SK-N-SH (cell line): ENCODE measurements at regions not wholly inside any gene's neighbourhood (a gene's known extent, or its start where the extent isn't known, plus 50 kb on each side); places are given as distances from the start of the nearest gene placed in this dataset.

ENCODE experiments used
- CTCF ChIA-PET: fragments of 300-600, 350-600 bp; formaldehyde crosslinking; extraction: SDS; loops from one replicate; lab custom pipeline; 2021; lab: Yijun Ruan, JAX
- POLR2A ChIA-PET: fragments of 350-600 bp; sonication (Branson Sonifier 250); formaldehyde crosslinking; extraction: SDS; loops from one replicate; lab custom pipeline; 2020; ENCODE audit warnings: antibody characterized with exemption, inconsistent platforms; lab: Yijun Ruan, JAX
- DNase-seq: peaks from one replicate; pipeline ENCODE4 v3.0.0; 2012
- H2AFZ ChIP-seq: fragments of 200-600 bp; sonication (generic); 2 replicates; pipeline ENCODE4 v1.8.1; 2016; ENCODE audit warnings: antibody characterized with exemption, mild to moderate bottlenecking, low read depth
- H3F3A ChIP-seq: fragments of 200-600 bp; sonication (generic); replicated peaks from 2 replicates; pipeline ENCODE3; 2016; ENCODE audit warnings: antibody characterized with exemption, mild to moderate bottlenecking; ENCODE audit not compliant: insufficient read depth
- H3K27ac ChIP-seq, 2 experiments: fragments of 200-500 bp in 1 of 2; fragments of 200-600 bp in 1 of 2; sonication (Bioruptor generic) in 1 of 2; sonication (generic), shearing (Covaris generic) in 1 of 2; 2 replicates each; pipeline versions ENCODE4 v1.5.1 to v1.6.1; 2014 to 2016; ENCODE audit warnings: low read depth in 2 of 2, inconsistent platforms in 1 of 2, low read length in 1 of 2, mild to moderate bottlenecking in 1 of 2, mixed read lengths in 1 of 2
- H3K27me3 ChIP-seq: fragments of 200-600 bp; sonication (generic), shearing (Covaris generic); 2 replicates; pipeline ENCODE4 v1.6.1; 2016; ENCODE audit warnings: mixed run types; ENCODE audit not compliant: insufficient read depth
- H3K36me3 ChIP-seq, 2 experiments: fragments of 200-500 bp in 1 of 2; fragments of 200-600 bp in 1 of 2; sonication (Bioruptor generic) in 1 of 2; sonication (generic) in 1 of 2; replicated peaks in 1 of 2; 2 replicates each; pipeline versions ENCODE3 to v1.5.1; 2014 to 2016; ENCODE audit warnings: low read length in 1 of 2, mild to moderate bottlenecking in 1 of 2; ENCODE audit not compliant: insufficient read depth in 2 of 2, control insufficient read depth in 1 of 2
- H3K4me1 ChIP-seq, 2 experiments: fragments of 200-500 bp in 1 of 2; fragments of 200-600 bp in 1 of 2; sonication (Bioruptor generic) in 1 of 2; sonication (generic), shearing (Covaris generic) in 1 of 2; 2 replicates each; pipeline versions ENCODE4 v1.5.1 to v1.6.1; 2014 to 2016; ENCODE audit warnings: low read depth in 1 of 2, low read length in 1 of 2, mixed run types in 1 of 2; ENCODE audit not compliant: insufficient read depth in 2 of 2, control insufficient read depth in 1 of 2
- H3K4me2 ChIP-seq: fragments of 200-600 bp; sonication (generic), shearing (Covaris generic); 2 replicates; pipeline ENCODE4 v1.6.1; 2017; ENCODE audit warnings: mixed run types
- H3K4me3 ChIP-seq, 2 experiments: fragments of 200-500 bp in 1 of 2; fragments of 200-600 bp in 1 of 2; sonication (Bioruptor generic) in 1 of 2; sonication (generic), shearing (Covaris generic) in 1 of 2; 2 replicates each; pipeline versions ENCODE4 v1.5.1 to v1.8.1; 2014 to 2016; ENCODE audit warnings: low read depth in 2 of 2, inconsistent platforms in 1 of 2, low read length in 1 of 2, mild to moderate bottlenecking in 1 of 2, mixed read lengths in 1 of 2, moderate library complexity in 1 of 2
- H3K79me2 ChIP-seq: fragments of 200-600 bp; sonication (generic); 2 replicates; pipeline ENCODE4 v1.8.1; 2017; ENCODE audit warnings: mild to moderate bottlenecking; ENCODE audit not compliant: insufficient read depth
- H3K9ac ChIP-seq: fragments of 200-600 bp; sonication (generic); 2 replicates; pipeline ENCODE4 v1.6.1; 2017; ENCODE audit warnings: mixed run types
- H3K9me2 ChIP-seq: fragments of 200-600 bp; sonication (generic); 2 replicates; pipeline ENCODE4 v1.6.1; 2017; ENCODE audit warnings: mixed run types
- H3K9me3 ChIP-seq: fragments of 200-600 bp; sonication (generic); 2 replicates; pipeline ENCODE4 v1.6.1; 2017; ENCODE audit warnings: mixed run types, mild to moderate bottlenecking, moderate library complexity
- H4K20me1 ChIP-seq: fragments of 200-600 bp; sonication (generic); 2 replicates; pipeline ENCODE4 v1.6.1; 2017; ENCODE audit warnings: mild to moderate bottlenecking, mixed run types; ENCODE audit not compliant: insufficient read depth
- CTCF ChIP-seq: fragments of 200-600 bp; sonication (generic); IDR thresholded peaks from 2 replicates; pipeline ENCODE4 v1.6.1; 2017; ENCODE audit warnings: antibody characterized with exemption, mild to moderate bottlenecking, moderate library complexity
- FOSL2 ChIP-seq: IDR thresholded peaks from 2 replicates; pipeline ENCODE4 v1.4.0; 2012; ENCODE audit warnings: low read depth, mild to moderate bottlenecking, moderate library complexity, borderline replicate concordance
- FOXJ3 ChIP-seq: sonication (generic); formaldehyde crosslinking; IDR thresholded peaks from 2 replicates; pipeline ENCODE4 v1.5.1; 2020; ENCODE audit warnings: mild to moderate bottlenecking, missing genetic modification reagents
- FOXM1 ChIP-seq: IDR thresholded peaks from 2 replicates; pipeline ENCODE4 v1.4.0; 2012; ENCODE audit warnings: low read depth, mild to moderate bottlenecking
- GABPA ChIP-seq: IDR thresholded peaks from 2 replicates; pipeline ENCODE4 v1.4.0; 2012; ENCODE audit warnings: low read depth, mild to moderate bottlenecking
- GATA2 ChIP-seq: sonication (generic); formaldehyde crosslinking; IDR thresholded peaks from 2 replicates; pipeline ENCODE4 v1.5.0; 2020; ENCODE audit warnings: mild to moderate bottlenecking, missing genetic modification reagents
- JUND ChIP-seq: IDR thresholded peaks from 2 replicates; pipeline ENCODE4 v1.4.0; 2012
- MXI1 ChIP-seq: IDR thresholded peaks from 2 replicates; pipeline ENCODE4 v1.6.1; 2012; ENCODE audit warnings: mild to moderate bottlenecking, low read depth, low read length, improper control_type of control experiment
- NRF1 ChIP-seq: IDR thresholded peaks from 2 replicates; pipeline ENCODE4 v1.6.1; 2012; ENCODE audit warnings: low read depth, mild to moderate bottlenecking, low read length
- PBX3 ChIP-seq: IDR thresholded peaks from 2 replicates; pipeline ENCODE4; 2012
- RCOR1 ChIP-seq: fragments of 150-350 bp; IDR thresholded peaks from 2 replicates; pipeline ENCODE4 v1.6.1; 2017; ENCODE audit warnings: antibody characterized with exemption, low read length
- RFX5 ChIP-seq: IDR thresholded peaks from 2 replicates; pipeline ENCODE4 v1.6.1; 2012; ENCODE audit warnings: mild to moderate bottlenecking, improper control_type of control experiment, low read length
- SIN3A ChIP-seq: IDR thresholded peaks from 2 replicates; pipeline ENCODE4 v1.6.1; 2012; ENCODE audit warnings: low read depth, mild to moderate bottlenecking, low read length, moderate library complexity, borderline replicate concordance
- TCF12 ChIP-seq: IDR thresholded peaks from 2 replicates; pipeline ENCODE4 v1.4.0; 2012
- TEAD4 ChIP-seq: IDR thresholded peaks from 2 replicates; pipeline ENCODE4 v1.4.0; 2012; ENCODE audit warnings: mild to moderate bottlenecking, borderline replicate concordance; ENCODE audit not compliant: insufficient read depth
- YY1 ChIP-seq: IDR thresholded peaks from 2 replicates; pipeline ENCODE4 v1.4.0; 2012; ENCODE audit warnings: low read depth, mild to moderate bottlenecking
- WGBS: methylation state at CpG from one replicate; pipeline ENCODE4 v1.1.6; 2017; ENCODE audit warnings: low lambda C conversion rate; 5-methylcytosine and 5-hydroxymethylcytosine counted together
- TF ChIP-seq, protein P1 (sequence below): IDR thresholded peaks from 2 replicates; pipeline ENCODE4 v1.4.0; 2012; ENCODE audit warnings: low read depth
- TF ChIP-seq, protein P2 (sequence below): IDR thresholded peaks from 2 replicates; pipeline ENCODE4 v1.6.1; 2012; ENCODE audit warnings: mild to moderate bottlenecking, low read depth, low read length, moderate library complexity
- TF ChIP-seq, protein P3 (sequence below): fragments of 150-350 bp; IDR thresholded peaks from 2 replicates; pipeline ENCODE4 v1.6.1; 2016; ENCODE audit warnings: mild to moderate bottlenecking, low read depth, low read length

GRCh38 chr17:77566566-77567138 lies 391.9 kb upstream of the TNRC6C start:
- no peak overlapping the region for H3K4me3 ChIP-seq
- no peaks in the 10 kb centered on the region for H4K20me1 ChIP-seq
- no peak overlapping the region for H3K4me2 ChIP-seq
- H3K27me3 ChIP-seq: peaks cover 49% of the 10 kb centered on the region
- peaks cover 0 to 1% of the 10 kb centered on the region in 2 experiments; a peak in 1 of 4 replicates for H3K4me1 ChIP-seq
- H2AFZ ChIP-seq: no peak overlapping the region
- H3K79me2 ChIP-seq: no peaks in the 10 kb centered on the region
- ChIA-PET POLR2A (no interaction called here), CTCF (no interaction called here)
- no peak overlapping the region for H3K9ac ChIP-seq
- no peaks in the 10 kb centered on the region for H3K36me3 ChIP-seq
- no peaks in the 10 kb centered on the region for H3K9me3 ChIP-seq
- no peak for DNase-seq
- H3K9me2 ChIP-seq: no peaks in the 10 kb centered on the region
- no peak overlapping the region for H3K27ac ChIP-seq
- H3F3A ChIP-seq: no peaks in the 10 kb centered on the region
- TF ChIP-seq TCF12 (no peak), GATA2 (CRISPR knock-in tag) (no peak), FOXM1 (no peak), NRF1 (no peak), RFX5 (no peak), GABPA (no peak), YY1 (no peak), SIN3A (no peak), FOSL2 (no peak), MXI1 (no peak), TEAD4 (no peak), PBX3 (no peak), CTCF (no peak), FOXJ3 (CRISPR knock-in tag) (no peak), JUND (no peak), RCOR1 (no peak)
- TF ChIP-seq, protein P1, sequence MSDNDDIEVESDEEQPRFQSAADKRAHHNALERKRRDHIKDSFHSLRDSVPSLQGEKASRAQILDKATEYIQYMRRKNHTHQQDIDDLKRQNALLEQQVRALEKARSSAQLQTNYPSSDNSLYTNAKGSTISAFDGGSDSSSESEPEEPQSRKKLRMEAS: no peak
- TF ChIP-seq, protein P2, sequence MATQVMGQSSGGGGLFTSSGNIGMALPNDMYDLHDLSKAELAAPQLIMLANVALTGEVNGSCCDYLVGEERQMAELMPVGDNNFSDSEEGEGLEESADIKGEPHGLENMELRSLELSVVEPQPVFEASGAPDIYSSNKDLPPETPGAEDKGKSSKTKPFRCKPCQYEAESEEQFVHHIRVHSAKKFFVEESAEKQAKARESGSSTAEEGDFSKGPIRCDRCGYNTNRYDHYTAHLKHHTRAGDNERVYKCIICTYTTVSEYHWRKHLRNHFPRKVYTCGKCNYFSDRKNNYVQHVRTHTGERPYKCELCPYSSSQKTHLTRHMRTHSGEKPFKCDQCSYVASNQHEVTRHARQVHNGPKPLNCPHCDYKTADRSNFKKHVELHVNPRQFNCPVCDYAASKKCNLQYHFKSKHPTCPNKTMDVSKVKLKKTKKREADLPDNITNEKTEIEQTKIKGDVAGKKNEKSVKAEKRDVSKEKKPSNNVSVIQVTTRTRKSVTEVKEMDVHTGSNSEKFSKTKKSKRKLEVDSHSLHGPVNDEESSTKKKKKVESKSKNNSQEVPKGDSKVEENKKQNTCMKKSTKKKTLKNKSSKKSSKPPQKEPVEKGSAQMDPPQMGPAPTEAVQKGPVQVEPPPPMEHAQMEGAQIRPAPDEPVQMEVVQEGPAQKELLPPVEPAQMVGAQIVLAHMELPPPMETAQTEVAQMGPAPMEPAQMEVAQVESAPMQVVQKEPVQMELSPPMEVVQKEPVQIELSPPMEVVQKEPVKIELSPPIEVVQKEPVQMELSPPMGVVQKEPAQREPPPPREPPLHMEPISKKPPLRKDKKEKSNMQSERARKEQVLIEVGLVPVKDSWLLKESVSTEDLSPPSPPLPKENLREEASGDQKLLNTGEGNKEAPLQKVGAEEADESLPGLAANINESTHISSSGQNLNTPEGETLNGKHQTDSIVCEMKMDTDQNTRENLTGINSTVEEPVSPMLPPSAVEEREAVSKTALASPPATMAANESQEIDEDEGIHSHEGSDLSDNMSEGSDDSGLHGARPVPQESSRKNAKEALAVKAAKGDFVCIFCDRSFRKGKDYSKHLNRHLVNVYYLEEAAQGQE: no peak
- TF ChIP-seq, protein P3, sequence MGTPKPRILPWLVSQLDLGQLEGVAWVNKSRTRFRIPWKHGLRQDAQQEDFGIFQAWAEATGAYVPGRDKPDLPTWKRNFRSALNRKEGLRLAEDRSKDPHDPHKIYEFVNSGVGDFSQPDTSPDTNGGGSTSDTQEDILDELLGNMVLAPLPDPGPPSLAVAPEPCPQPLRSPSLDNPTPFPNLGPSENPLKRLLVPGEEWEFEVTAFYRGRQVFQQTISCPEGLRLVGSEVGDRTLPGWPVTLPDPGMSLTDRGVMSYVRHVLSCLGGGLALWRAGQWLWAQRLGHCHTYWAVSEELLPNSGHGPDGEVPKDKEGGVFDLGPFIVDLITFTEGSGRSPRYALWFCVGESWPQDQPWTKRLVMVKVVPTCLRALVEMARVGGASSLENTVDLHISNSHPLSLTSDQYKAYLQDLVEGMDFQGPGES: no peak
- 74% methylated on average over 13 of the region's 13 CpGs for WGBS
